ENCODE measurements at regions not wholly inside any gene's neighbourhood (a gene's known extent, or its start where the extent isn't known, plus 50 kb on each side); places are given as distances from the start of the nearest gene placed in this dataset.
"Not testable (repeated sequence)": the region's sequence is repeated elsewhere in the genome, so short reads cannot be mapped to it uniquely, and the experiment has no call there.

DNA sequence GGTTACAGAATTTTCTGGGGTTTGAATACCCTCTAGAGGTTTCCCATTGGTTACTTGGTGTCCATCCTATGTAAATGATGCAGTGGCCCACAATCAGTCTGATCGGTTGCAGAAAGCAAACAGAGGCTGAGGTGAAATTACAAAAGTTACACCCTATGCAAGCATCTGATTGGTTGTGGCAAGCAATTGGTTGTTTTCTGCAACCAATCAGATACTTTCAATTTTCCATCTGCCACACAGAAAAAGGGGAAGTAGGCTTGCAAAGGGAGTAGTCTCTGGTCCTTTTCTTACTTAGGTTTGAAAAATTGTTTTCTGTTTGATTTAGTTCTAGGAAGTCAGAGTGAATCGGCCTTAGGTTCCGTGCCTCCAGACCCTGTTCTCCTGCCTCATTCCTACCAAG lies 93.1 kb downstream of the WTIP start:
- Histone ChIP-seq H3K27ac (ENCODE audit: low read length) (no peak overlapping the region), H3K9me3 (ENCODE audit: insufficient read depth, low read depth, low read length) (peaks cover 22% of the 10 kb centered on the region), H3K27me3 (ENCODE audit: insufficient read depth, low read length) (peaks cover 21% of the 10 kb centered on the region; the same call in 1 of the 2 replicates), H3K4me1 (ENCODE audit: insufficient read depth, low read length) (no peaks in the 10 kb centered on the region), H3K36me3 (ENCODE audit: insufficient read depth, low read depth, low read length) (no peaks in the 10 kb centered on the region), H3K9ac (ENCODE audit: low read depth, low read length) (no peak overlapping the region), H3K4me3 (ENCODE audit: low read length) (no peak overlapping the region)

DNA sequence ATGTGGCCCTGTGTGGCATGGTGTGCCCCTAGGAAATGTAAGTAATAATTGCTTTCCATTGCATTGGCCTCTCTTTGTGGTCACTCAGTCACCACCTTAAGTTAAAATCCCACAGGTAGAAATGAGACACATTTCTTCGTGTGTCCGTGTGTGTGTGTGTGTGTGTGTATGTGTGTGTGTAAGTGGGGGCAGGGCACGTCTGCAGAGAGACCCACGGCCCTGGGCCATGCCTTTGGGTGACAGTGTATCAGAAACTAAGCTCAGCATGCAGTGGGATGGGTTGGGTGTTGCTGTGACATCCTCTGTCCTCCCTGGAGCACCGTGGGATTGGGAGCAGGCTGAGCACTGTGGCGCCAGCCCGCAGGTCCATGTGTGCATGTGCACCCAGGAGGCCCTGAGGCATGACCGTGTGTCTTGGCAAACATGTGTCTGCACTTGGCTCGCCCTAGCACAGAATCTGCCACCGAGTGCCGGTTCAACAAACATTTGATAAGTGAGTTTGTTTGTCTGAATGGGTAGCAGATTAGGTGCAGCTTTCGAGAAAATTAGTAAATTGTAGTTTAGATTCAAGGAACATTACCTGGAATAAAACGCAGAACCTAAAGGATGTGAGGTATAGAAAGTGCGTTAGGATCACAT lies 91.8 kb downstream of the WTIP start:
- Histone ChIP-seq H3K27me3 (ENCODE audit: insufficient read depth, low read length) (peaks cover 18% of the 10 kb centered on the region; the same call in 1 of the 2 replicates), H3K9ac (ENCODE audit: low read depth, low read length) (no peak overlapping the region)

GRCh38 chr19:34570140-34570539 lies 88.6 kb downstream of the WTIP start:
- not testable (repeated sequence) for H3K4me3 ChIP-seq (ENCODE audit: low read length); H3K36me3 ChIP-seq (ENCODE audit: insufficient read depth, low read depth, low read length); H3K27me3 ChIP-seq (ENCODE audit: insufficient read depth, low read length); H3K27ac ChIP-seq (ENCODE audit: low read length); H3K4me1 ChIP-seq (ENCODE audit: insufficient read depth, low read length); H3K9ac ChIP-seq (ENCODE audit: low read depth, low read length)
- H3K9me3 ChIP-seq (ENCODE audit: insufficient read depth, low read depth, low read length): peaks cover 39% of the 10 kb centered on the region

More for the DNA sequence above, 91.8 kb downstream of the WTIP start:
- Histone ChIP-seq H3K36me3 (ENCODE audit: insufficient read depth, low read depth, low read length) (no peaks in the 10 kb centered on the region), H3K4me3 (ENCODE audit: low read length) (no peak overlapping the region), H3K27ac (ENCODE audit: low read length) (no peak overlapping the region), H3K4me1 (ENCODE audit: insufficient read depth, low read length) (no peaks in the 10 kb centered on the region), H3K9me3 (ENCODE audit: insufficient read depth, low read depth, low read length) (peaks cover 33% of the 10 kb centered on the region)

DNA sequence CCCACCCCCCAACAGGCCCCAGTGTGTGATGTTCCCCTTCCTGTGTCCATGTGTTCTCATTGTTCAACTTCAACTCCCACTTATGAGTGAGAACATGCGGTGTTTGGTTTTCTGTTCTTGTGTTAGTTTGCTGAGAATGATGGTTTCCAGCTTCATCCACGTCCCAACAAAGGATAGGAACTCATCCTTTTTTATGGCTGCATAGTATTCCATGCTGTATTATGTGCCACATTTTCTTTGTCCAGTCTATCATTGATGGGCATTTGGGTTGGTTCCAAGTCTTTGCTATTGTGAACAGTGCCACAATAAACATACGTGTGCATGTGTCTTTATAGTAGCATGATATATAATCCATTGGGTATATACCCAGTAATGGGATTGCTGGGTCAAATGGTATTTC lies 80.8 kb downstream of the WTIP start:
- not testable (repeated sequence) for H3K27ac ChIP-seq (ENCODE audit: low read length); H3K4me1 ChIP-seq (ENCODE audit: insufficient read depth, low read length); H3K9me3 ChIP-seq (ENCODE audit: insufficient read depth, low read depth, low read length); H3K9ac ChIP-seq (ENCODE audit: low read depth, low read length); H3K27me3 ChIP-seq (ENCODE audit: insufficient read depth, low read length); H3K4me3 ChIP-seq (ENCODE audit: low read length); H3K36me3 ChIP-seq (ENCODE audit: insufficient read depth, low read depth, low read length)

Measured in iPS-20b (cell line).